CD8-positive, alpha-beta memory T cell (primary cell): ENCODE measurements at regions not wholly inside any gene's neighbourhood (a gene's known extent, or its start where the extent isn't known, plus 50 kb on each side); places are given as distances from the start of the nearest gene placed in this dataset.
"Not testable (repeated sequence)": the region's sequence is repeated elsewhere in the genome, so short reads cannot be mapped to it uniquely, and the experiment has no call there.

Source experiments
- CTCF ChIA-PET: fragments of 350-600 bp; sonication (Branson Sonifier 250); formaldehyde crosslinking; loops from one replicate; lab custom pipeline; 2021; ENCODE audit warnings: antibody characterized with exemption; lab: Charles Lee
- POLR2A ChIA-PET: fragments of 350-600 bp; sonication (Branson Sonifier 250); formaldehyde crosslinking; loops from one replicate; lab custom pipeline; 2021; ENCODE audit warnings: antibody characterized with exemption; lab: Charles Lee
- DNase-seq, 5 donors: peaks; one replicate each; pipeline versions ENCODE4 v3.0.0 to v3.0.0-alpha.2; 2020 to 2022; ENCODE audit warnings: mixed read lengths in 1 of 5
- H3K27ac ChIP-seq: one replicate; pipeline ENCODE4 v1.7.0; 2013; ENCODE audit warnings: low read depth, mild to moderate bottlenecking, low read length, moderate library complexity
- H3K27me3 ChIP-seq: 2 replicates; pipeline ENCODE4 v1.7.0; 2013; ENCODE audit warnings: low read length, mild to moderate bottlenecking; ENCODE audit not compliant: insufficient read depth, poor library complexity, severe bottlenecking
- H3K36me3 ChIP-seq: 2 replicates; pipeline ENCODE4 v1.7.0; 2013; ENCODE audit warnings: mild to moderate bottlenecking, low read length, moderate library complexity; ENCODE audit not compliant: insufficient read depth
- H3K4me1 ChIP-seq: 2 replicates; pipeline ENCODE4 v1.7.0; 2013; ENCODE audit warnings: mild to moderate bottlenecking, low read length, moderate library complexity; ENCODE audit not compliant: insufficient read depth
- H3K4me3 ChIP-seq: 2 replicates; pipeline ENCODE4 v1.7.0; 2013; ENCODE audit warnings: mild to moderate bottlenecking, low read length
- H3K9me3 ChIP-seq: 2 replicates; pipeline ENCODE4 v1.7.0; 2013; ENCODE audit warnings: mild to moderate bottlenecking, low read length
- H3K27ac Mint-ChIP-seq, 8 donors: one replicate each; pipeline ENCODE4 v1.8.0; 2020 to 2021; ENCODE audit warnings: mixed read lengths in 8 of 8, mild to moderate bottlenecking in 6 of 8, inconsistent platforms in 3 of 8, moderate library complexity in 3 of 8
- H3K27me3 Mint-ChIP-seq, 2 donors: one replicate each; pipeline ENCODE4 v1.8.0; 2020 to 2021; ENCODE audit warnings: mixed read lengths in 2 of 2, mild to moderate bottlenecking in 1 of 2, moderate library complexity in 1 of 2
- H3K36me3 Mint-ChIP-seq, 3 donors: one replicate each; pipeline ENCODE4 v1.8.0; 2020 to 2021; ENCODE audit warnings: mixed read lengths in 3 of 3, inconsistent platforms in 1 of 3, mild to moderate bottlenecking in 1 of 3
- H3K4me1 Mint-ChIP-seq, 3 donors: one replicate each; pipeline ENCODE4 v1.8.0; 2020 to 2021; ENCODE audit warnings: mixed read lengths in 3 of 3, inconsistent platforms in 1 of 3, mild to moderate bottlenecking in 1 of 3
- H3K4me3 Mint-ChIP-seq, 7 donors: one replicate each; pipeline ENCODE4 v1.8.0; 2020 to 2021; ENCODE audit warnings: mixed read lengths in 7 of 7, mild to moderate bottlenecking in 6 of 7, moderate library complexity in 4 of 7, inconsistent platforms in 2 of 7
- H3K9me3 Mint-ChIP-seq, 5 donors: one replicate each; pipeline ENCODE4 v1.8.0; 2020 to 2022; ENCODE audit warnings: mixed read lengths in 5 of 5, mild to moderate bottlenecking in 3 of 5, moderate library complexity in 2 of 5, inconsistent platforms in 1 of 5

DNA sequence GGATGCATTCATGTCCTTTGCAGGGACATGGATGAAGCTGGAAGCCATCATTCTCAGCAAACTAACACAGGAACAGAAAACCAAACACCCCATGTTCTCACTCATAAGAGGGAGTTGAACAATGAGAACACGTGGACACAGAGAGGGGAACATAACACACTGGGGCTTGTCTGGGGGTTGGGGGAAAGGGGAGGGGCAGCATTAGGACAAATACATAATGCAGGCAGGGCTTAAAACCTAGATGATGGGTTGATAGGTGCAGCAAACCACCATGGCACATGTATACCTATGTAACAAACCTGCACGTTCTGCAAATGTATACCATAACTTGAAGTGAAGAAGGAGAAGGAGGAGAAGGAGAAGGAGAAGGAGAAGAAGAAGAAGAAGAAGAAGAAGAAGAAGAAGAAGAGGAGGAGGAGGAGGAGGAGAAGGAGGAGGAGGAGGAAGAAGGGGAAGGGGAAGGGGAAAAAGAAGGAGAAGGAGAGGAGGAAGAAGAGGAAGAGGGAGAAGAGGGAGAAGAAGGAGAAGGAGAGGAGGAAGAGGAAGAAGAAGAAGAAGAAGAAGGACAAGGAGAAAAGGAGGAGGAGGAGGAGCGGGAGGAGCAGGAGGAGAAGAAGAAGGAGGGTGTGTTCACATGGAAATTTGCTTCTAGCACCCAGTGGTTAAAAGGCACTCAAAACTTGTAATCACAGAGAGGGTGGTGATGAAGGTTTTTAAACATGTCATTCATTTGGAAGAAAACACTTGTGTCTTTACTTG lies 133.5 kb upstream of the TPTE start:
- CTCF ChIA-PET, H3K4me1 ChIP-seq, H3K36me3 Mint-ChIP-seq, H3K4me3 Mint-ChIP-seq, H3K27ac Mint-ChIP-seq, H3K27ac ChIP-seq, H3K4me3 ChIP-seq, DNase-seq, H3K4me1 Mint-ChIP-seq, H3K9me3 Mint-ChIP-seq, POLR2A ChIA-PET, H3K27me3 ChIP-seq, H3K36me3 ChIP-seq, H3K9me3 ChIP-seq, H3K27me3 Mint-ChIP-seq: not testable (repeated sequence)

DNA sequence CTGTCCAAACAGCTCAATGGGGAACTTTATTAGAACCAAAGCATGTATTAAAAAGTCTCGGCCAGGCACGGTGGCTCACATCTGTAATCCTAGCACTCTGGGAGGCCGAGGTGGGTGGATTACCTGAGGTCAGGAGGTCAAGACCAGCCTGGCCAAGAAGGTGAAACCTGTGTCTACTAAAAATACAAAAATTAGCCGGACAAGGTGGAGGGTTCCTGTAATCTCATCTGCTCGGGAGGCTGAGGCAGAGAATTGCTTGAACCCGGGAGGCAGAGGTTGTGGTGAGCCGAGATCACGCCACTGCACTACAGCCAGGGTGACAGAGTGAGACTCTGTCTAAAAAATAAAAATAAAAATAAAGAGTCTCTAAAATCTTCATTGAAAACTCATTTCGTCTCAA lies 132.8 kb upstream of the TPTE start:
- H3K4me3 Mint-ChIP-seq, CTCF ChIA-PET, H3K4me1 ChIP-seq, H3K27me3 Mint-ChIP-seq, H3K27ac Mint-ChIP-seq, DNase-seq, H3K4me1 Mint-ChIP-seq, H3K36me3 Mint-ChIP-seq, POLR2A ChIA-PET, H3K36me3 ChIP-seq, H3K9me3 Mint-ChIP-seq, H3K27me3 ChIP-seq, H3K27ac ChIP-seq, H3K4me3 ChIP-seq, H3K9me3 ChIP-seq: not testable (repeated sequence)

DNA sequence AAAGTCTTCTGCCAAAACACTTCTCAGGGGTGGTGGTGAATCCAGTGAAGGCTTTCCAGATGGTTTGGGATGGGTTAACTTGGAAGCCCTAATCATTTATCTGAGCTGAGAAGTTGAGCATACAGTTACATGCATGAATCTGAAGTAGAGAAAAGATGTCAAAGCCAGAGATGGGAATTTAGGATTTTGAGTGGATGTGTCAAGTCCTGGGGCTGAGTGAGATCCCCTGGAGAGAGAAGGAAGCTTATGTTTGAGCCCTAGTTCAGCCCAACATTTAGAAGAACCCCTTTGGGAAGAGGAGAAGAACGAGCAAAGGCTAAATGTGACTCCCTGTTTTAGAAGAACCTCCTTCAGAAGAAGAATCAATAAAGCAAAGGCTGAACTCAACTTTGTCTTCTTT lies 129.1 kb upstream of the TPTE start:
- H3K9me3 Mint-ChIP-seq, H3K9me3 ChIP-seq, H3K4me1 Mint-ChIP-seq, CTCF ChIA-PET, DNase-seq, H3K27ac ChIP-seq, H3K4me1 ChIP-seq, H3K27ac Mint-ChIP-seq, H3K36me3 ChIP-seq, H3K36me3 Mint-ChIP-seq, H3K4me3 ChIP-seq, POLR2A ChIA-PET, H3K27me3 Mint-ChIP-seq, H3K4me3 Mint-ChIP-seq, H3K27me3 ChIP-seq: not testable (repeated sequence)

DNA sequence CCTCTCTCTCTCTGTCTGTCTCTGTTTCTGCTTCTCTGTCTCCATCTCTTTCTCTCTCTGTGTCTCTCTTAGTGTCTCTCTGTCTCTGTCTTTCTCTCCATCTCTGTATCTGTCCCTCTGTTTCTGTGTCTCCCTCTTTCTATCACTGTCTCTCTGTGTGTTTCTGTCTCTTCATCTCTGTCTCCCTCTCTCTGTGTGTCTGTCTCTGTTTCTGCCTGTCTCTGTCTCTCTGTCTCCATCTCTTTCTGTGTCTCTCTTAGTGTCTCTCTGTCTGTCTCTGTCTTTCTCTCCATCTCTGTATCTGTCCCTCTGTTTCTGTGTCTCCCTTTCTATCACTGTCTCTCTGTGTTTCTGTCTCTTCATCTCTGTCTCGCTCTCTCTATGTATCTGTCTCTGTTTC lies 125.4 kb upstream of the TPTE start:
- H3K4me1 Mint-ChIP-seq, H3K36me3 ChIP-seq, H3K27me3 ChIP-seq, POLR2A ChIA-PET, DNase-seq, H3K27ac Mint-ChIP-seq, H3K4me3 Mint-ChIP-seq, H3K9me3 Mint-ChIP-seq, H3K27ac ChIP-seq, H3K9me3 ChIP-seq, H3K27me3 Mint-ChIP-seq, H3K4me1 ChIP-seq, H3K36me3 Mint-ChIP-seq, H3K4me3 ChIP-seq, CTCF ChIA-PET: not testable (repeated sequence)

DNA sequence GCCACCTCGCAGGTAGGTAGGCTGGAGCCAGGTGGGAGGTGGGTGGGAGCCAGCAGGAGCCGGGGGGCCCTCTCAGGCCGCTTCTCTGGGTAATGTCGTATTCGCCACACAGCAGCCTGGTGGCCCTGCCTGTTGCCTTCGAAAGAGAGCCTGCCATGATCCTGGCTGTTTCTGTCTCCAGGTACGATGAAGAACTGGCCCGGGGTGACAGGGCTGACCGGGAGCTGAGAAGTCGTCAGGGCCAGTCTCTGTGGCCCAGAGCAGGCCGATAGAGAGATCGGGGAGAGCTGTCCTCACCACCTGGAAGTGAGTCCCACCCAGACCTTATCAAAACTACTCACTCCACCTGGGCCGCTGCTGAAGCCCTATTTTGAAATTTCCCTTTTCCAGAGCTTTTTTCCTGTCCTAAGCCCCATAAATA lies 123.9 kb upstream of the TPTE start:
- H3K36me3 ChIP-seq, H3K27ac Mint-ChIP-seq, H3K4me3 ChIP-seq, H3K4me1 Mint-ChIP-seq, H3K4me3 Mint-ChIP-seq, H3K27me3 Mint-ChIP-seq, POLR2A ChIA-PET, H3K27me3 ChIP-seq, H3K36me3 Mint-ChIP-seq, H3K27ac ChIP-seq, H3K9me3 Mint-ChIP-seq, DNase-seq, H3K9me3 ChIP-seq, CTCF ChIA-PET, H3K4me1 ChIP-seq: not testable (repeated sequence)

DNA sequence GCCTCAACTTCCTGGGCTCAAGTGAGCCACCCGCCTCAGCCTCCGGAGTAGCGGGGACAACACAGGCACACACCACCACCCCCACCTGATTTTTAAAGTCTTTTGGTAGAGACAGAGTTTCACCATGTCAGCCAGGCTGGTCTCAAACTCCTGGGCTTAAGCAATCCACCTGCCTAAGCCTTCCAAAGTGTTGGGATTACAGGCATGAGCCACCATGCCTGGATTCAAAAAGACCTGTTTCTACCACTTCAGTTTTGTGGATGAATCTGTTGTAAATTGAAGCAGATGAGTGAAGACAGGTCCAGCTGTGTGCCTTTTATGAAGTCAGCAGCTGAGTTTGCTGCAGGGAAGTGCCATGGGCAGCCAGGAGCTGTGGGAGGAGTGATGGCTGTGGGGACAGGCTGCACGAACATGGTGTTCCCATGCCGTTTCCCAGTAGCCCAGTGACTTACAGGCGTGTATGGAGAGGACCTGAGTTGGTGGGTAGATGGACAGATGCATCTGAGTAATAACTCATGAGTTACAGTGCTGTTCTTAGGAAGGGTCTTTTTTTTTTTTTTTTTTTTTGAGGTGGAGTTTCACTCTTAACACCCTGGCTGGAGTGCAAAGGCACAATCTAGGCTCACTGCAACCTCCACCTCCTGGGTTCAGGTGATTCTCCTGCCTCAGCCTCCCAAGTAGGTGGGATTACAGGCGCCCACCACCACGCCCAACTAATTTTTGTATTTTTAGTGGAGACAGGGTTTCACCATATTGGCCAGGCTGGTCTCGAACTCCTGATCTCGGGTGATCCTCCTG lies 122.5 kb upstream of the TPTE start:
- H3K27ac ChIP-seq, H3K9me3 ChIP-seq, H3K4me3 Mint-ChIP-seq, H3K4me1 ChIP-seq, POLR2A ChIA-PET, CTCF ChIA-PET, H3K4me1 Mint-ChIP-seq, H3K9me3 Mint-ChIP-seq, DNase-seq, H3K27ac Mint-ChIP-seq, H3K36me3 ChIP-seq, H3K27me3 ChIP-seq, H3K4me3 ChIP-seq, H3K36me3 Mint-ChIP-seq, H3K27me3 Mint-ChIP-seq: not testable (repeated sequence)

DNA sequence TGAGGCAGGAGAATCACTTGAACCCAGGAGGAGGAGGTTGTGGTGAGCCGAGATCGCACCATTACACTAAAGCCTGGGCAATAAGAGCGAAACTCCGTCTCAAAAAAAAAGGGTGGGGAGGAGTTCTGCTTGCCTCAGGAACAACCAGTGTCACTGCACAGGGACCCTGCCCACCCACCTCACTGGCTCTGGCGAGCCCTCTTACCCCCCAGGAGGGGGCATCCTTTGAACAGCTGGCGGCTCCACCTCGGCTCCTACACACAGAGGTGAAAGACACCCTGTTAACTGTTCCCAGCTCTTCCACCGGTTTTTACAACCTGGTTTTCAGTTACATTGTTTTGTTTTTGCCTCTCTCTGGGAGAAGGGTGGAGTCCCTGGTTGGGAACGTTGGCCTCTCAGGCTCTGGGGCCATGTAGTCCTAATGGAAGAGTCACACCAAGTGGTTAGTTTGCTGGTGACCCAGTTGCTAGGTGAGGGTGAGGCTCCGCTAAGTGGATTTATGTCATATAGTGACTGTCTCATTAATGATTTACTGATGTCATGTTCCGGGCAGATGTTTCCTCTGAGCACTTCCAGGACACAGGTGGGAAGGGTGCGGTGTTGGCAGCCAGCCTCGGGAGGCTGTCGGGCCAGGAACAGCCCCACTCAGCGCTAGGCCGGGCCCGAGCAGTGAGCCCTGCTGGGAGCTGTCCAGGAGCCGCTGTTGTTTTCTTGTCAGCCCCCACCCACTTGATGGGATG lies 120.6 kb upstream of the TPTE start:
- H3K36me3 ChIP-seq, H3K9me3 ChIP-seq, POLR2A ChIA-PET, DNase-seq, H3K4me1 ChIP-seq, H3K27ac ChIP-seq, H3K4me1 Mint-ChIP-seq, H3K27ac Mint-ChIP-seq, H3K4me3 Mint-ChIP-seq, H3K36me3 Mint-ChIP-seq, H3K4me3 ChIP-seq, CTCF ChIA-PET, H3K27me3 Mint-ChIP-seq, H3K27me3 ChIP-seq: not testable (repeated sequence)
- H3K9me3 Mint-ChIP-seq: peaks cover 4 to 14% (median 10%) of the 10 kb centered on the region in 5 donors

DNA sequence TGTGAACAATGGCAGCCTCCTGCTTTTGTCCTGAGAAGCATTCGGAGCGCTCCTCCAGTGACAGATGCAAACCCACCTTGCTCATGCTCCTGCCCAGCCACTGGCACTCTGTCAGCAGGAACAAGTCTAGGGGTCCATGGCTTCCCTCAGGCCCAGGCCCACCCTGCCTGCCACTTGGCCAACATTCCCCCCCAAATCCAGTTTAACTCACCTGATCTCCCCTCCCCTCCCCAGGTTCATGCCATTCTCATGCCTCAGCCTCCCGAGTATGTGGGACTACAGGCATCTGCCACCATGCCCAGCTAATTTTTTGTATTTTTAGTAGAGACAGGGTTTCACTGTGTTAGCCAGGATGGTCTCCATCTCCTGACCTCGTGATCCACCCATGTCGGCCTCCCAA lies 118.9 kb upstream of the TPTE start:
- H3K36me3 ChIP-seq, H3K27me3 Mint-ChIP-seq, H3K27me3 ChIP-seq, CTCF ChIA-PET, H3K36me3 Mint-ChIP-seq, H3K4me3 ChIP-seq, DNase-seq, POLR2A ChIA-PET, H3K4me1 ChIP-seq, H3K9me3 ChIP-seq, H3K4me1 Mint-ChIP-seq, H3K4me3 Mint-ChIP-seq, H3K27ac Mint-ChIP-seq, H3K27ac ChIP-seq: not testable (repeated sequence)
- peaks cover 7 to 18% (median 10%) of the 10 kb centered on the region in 5 donors for H3K9me3 Mint-ChIP-seq
